Activated naive CD8-positive, alpha-beta T cell (primary cell): ENCODE measurements at regions not wholly inside any gene's neighbourhood (a gene's known extent, or its start where the extent isn't known, plus 50 kb on each side); places are given as distances from the start of the nearest gene placed in this dataset.

ENCODE experiments used
- H3K27ac Mint-ChIP-seq: one replicate; pipeline ENCODE4 v1.8.0; 2021; ENCODE audit warnings: mixed read lengths
- H3K27me3 Mint-ChIP-seq: one replicate; pipeline ENCODE4 v1.8.0; 2021; ENCODE audit warnings: mixed read lengths
- H3K36me3 Mint-ChIP-seq: one replicate; pipeline ENCODE4 v1.8.0; 2021; ENCODE audit warnings: mixed read lengths
- H3K4me1 Mint-ChIP-seq: one replicate; pipeline ENCODE4 v1.8.0; 2021; ENCODE audit warnings: low read depth, mixed read lengths
- H3K4me3 Mint-ChIP-seq: one replicate; pipeline ENCODE4 v1.8.0; 2021; ENCODE audit warnings: mild to moderate bottlenecking, mixed read lengths
- H3K9me3 Mint-ChIP-seq: one replicate; pipeline ENCODE4 v1.8.0; 2021; ENCODE audit warnings: low read depth, mixed read lengths

GRCh38 chr16:79415983-79416640 is 184.4 kb downstream of the MAF start:
- H3K27me3 Mint-ChIP-seq: peaks cover 2% of the 10 kb centered on the region
- peak overlapping the region; percentile 38 for H3K4me3 Mint-ChIP-seq
- H3K36me3 Mint-ChIP-seq: no peaks in the 10 kb centered on the region
- no peaks in the 10 kb centered on the region for H3K9me3 Mint-ChIP-seq
- H3K27ac Mint-ChIP-seq: no peak overlapping the region
- peaks cover 16% of the 10 kb centered on the region for H3K4me1 Mint-ChIP-seq

GRCh38 chr16:79412783-79413225 is 187.7 kb downstream of the MAF start:
- Mint-ChIP-seq H3K9me3 (no peaks in the 10 kb centered on the region), H3K4me3 (no peak overlapping the region), H3K27me3 (no peaks in the 10 kb centered on the region), H3K4me1 (peaks cover 16% of the 10 kb centered on the region), H3K36me3 (no peaks in the 10 kb centered on the region), H3K27ac (no peak overlapping the region)

- Mint-ChIP-seq H3K4me3 (no peak overlapping the region), H3K4me1 (peaks cover 12% of the 10 kb centered on the region), H3K36me3 (no peaks in the 10 kb centered on the region), H3K27ac (no peak overlapping the region), H3K9me3 (no peaks in the 10 kb centered on the region), H3K27me3 (no peaks in the 10 kb centered on the region)
These were observed 188.7 kb downstream of the MAF start for GRCh38 chr16:79411805-79412204.

- Mint-ChIP-seq H3K36me3 (no peaks in the 10 kb centered on the region), H3K9me3 (no peaks in the 10 kb centered on the region), H3K27me3 (no peaks in the 10 kb centered on the region), H3K4me3 (no peak overlapping the region), H3K4me1 (peaks cover 7% of the 10 kb centered on the region), H3K27ac (no peak overlapping the region)
These were observed 189.2 kb downstream of the MAF start for GRCh38 chr16:79411357-79411756.

DNA sequence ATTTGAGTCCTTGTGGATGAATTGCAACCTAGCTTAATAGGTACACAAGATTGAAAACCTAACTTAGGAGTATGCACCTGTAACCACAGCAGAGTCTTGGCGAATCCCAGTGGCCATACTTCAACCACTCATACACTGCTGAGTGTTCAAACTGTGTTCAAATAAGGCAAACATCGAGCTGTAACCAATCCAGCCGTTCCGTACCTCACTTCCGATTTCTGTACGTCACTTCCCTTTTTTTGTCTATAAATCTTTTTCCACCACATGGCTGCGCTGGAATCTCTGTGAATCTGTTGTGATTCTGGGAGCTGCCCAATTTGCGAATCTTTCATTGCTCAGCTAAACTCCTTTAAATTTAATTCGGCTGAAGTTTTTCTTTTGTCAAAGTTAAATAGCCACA is 190.6 kb downstream of the MAF start:
- Mint-ChIP-seq H3K36me3 (no peaks in the 10 kb centered on the region), H3K4me1 (no peaks in the 10 kb centered on the region), H3K4me3 (no peak overlapping the region), H3K9me3 (no peaks in the 10 kb centered on the region), H3K27me3 (no peaks in the 10 kb centered on the region), H3K27ac (no peak overlapping the region)

DNA sequence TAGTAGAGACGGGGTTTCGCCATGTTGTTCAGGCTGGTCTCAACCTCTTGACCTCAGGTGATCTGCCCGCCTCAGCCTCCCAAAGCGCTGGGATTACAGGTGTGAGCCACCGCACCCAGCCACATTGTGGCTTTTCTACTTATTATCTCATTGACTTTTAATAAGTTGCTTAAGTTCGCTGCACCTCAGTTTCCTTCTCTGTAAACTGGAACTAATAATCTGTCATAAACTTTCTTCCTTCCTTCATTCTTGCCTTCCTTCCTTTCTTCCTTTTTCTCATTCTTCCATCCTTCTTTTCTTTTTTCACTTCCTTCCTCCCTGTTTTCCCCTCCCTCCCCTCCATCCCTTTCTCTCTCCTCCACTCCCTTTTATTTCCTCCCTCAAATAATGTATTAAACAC is 192.2 kb downstream of the MAF start:
- no peaks in the 10 kb centered on the region for H3K4me1 Mint-ChIP-seq
- H3K27ac Mint-ChIP-seq: no peak overlapping the region

DNA sequence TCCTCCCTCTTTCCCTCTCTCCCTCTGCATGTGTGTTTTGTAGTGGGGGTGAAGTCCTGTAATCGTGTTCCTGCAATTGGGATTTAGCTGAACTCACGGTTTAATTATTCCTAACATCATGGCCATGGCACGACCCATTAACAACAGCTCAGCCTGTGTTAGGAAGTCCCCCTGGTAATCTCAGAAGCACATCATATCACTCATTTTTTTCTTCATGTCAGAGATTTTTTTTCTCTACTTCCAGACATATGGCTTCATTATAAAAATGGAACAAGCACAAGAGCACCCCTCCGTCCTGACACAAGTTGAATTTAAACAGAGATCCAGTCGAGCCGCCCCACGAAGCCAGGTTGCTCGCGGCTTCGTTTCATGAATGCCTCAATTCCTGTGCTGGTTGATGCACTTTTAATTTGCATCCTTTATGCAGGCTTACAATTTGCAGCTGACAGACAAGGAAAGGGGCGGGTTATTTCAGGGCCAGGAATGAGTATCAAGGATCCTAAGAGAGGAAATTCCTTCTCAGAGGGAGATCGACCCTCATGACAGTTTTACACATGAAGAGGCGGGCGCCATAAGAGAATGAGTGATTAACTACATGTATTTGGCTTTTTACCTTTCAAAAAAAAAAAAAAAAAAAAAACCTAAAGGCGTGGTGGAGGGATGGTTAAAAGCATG is 192.9 kb downstream of the MAF start:
- H3K9me3 Mint-ChIP-seq: no peaks in the 10 kb centered on the region
- no peaks in the 10 kb centered on the region for H3K36me3 Mint-ChIP-seq
- no peak overlapping the region for H3K4me3 Mint-ChIP-seq
- H3K27me3 Mint-ChIP-seq: no peaks in the 10 kb centered on the region
- no peaks in the 10 kb centered on the region for H3K4me1 Mint-ChIP-seq
- H3K27ac Mint-ChIP-seq: no peak overlapping the region

More for the DNA sequence above, 192.2 kb downstream of the MAF start:
- Mint-ChIP-seq H3K4me3 (no peak overlapping the region), H3K9me3 (no peaks in the 10 kb centered on the region), H3K36me3 (no peaks in the 10 kb centered on the region), H3K27me3 (no peaks in the 10 kb centered on the region)

DNA sequence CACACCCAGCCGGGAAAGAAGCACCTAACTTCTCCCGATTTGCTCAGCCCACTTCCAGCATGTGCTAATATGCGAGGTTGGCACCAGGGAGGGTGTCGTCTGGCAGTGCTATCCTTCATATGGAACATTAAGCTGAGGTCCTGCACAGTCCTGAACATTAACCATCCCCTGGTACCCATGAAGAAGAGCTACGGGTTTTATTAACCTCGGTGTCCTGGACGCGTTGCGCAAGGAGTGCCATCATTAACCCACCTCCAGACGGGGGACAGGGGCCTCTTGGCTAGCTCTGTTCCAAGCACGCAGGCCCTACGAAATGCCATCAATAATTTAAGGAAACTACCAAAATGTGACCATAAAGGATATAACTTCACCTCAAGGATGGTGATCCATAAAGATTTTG is 193.5 kb downstream of the MAF start:
- Mint-ChIP-seq H3K27ac (no peak overlapping the region), H3K9me3 (no peaks in the 10 kb centered on the region), H3K4me1 (no peaks in the 10 kb centered on the region), H3K4me3 (no peak overlapping the region), H3K27me3 (no peaks in the 10 kb centered on the region), H3K36me3 (no peaks in the 10 kb centered on the region)

GRCh38 chr16:79404571-79404970 is 196.0 kb downstream of the MAF start:
- no peak overlapping the region for H3K27ac Mint-ChIP-seq
- H3K9me3 Mint-ChIP-seq: no peaks in the 10 kb centered on the region
- no peaks in the 10 kb centered on the region for H3K27me3 Mint-ChIP-seq
- no peaks in the 10 kb centered on the region for H3K4me1 Mint-ChIP-seq
- no peak overlapping the region for H3K4me3 Mint-ChIP-seq
- no peaks in the 10 kb centered on the region for H3K36me3 Mint-ChIP-seq

- Mint-ChIP-seq H3K4me1 (no peaks in the 10 kb centered on the region), H3K27me3 (no peaks in the 10 kb centered on the region), H3K27ac (no peak overlapping the region), H3K4me3 (no peak overlapping the region), H3K9me3 (no peaks in the 10 kb centered on the region), H3K36me3 (no peaks in the 10 kb centered on the region)
These were observed 197.0 kb downstream of the MAF start for GRCh38 chr16:79403534-79403933.

GRCh38 chr16:79402920-79403319 is 197.6 kb downstream of the MAF start:
- Mint-ChIP-seq H3K4me1 (no peaks in the 10 kb centered on the region), H3K4me3 (no peak overlapping the region), H3K36me3 (no peaks in the 10 kb centered on the region), H3K27me3 (no peaks in the 10 kb centered on the region), H3K27ac (no peak overlapping the region), H3K9me3 (no peaks in the 10 kb centered on the region)

- H3K27me3 Mint-ChIP-seq: no peaks in the 10 kb centered on the region
- H3K4me1 Mint-ChIP-seq: no peaks in the 10 kb centered on the region
- H3K9me3 Mint-ChIP-seq: no peaks in the 10 kb centered on the region
- no peak overlapping the region for H3K4me3 Mint-ChIP-seq
- H3K27ac Mint-ChIP-seq: no peak overlapping the region
- no peaks in the 10 kb centered on the region for H3K36me3 Mint-ChIP-seq
These were observed 198.2 kb downstream of the MAF start for GRCh38 chr16:79402356-79402755.

DNA sequence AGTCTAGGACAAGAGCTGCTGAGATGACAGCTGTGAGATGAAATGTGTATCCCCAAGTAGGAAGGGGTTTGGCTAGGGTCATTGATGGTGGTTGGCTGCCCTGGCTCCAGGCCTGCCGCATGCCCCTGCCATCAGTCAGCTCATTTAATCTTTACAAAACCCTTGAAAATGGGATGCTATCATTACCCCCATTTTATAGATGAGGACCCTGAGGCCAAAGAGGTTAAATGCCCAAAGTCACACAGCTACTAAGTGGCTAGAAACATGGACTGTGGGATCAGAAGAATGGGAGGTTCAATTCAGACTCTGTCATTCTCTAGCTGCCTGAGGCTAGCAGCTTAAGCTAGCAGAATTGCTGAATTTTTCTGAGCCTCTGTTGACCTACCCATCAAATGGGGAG is 198.8 kb downstream of the MAF start:
- no peak overlapping the region for H3K4me3 Mint-ChIP-seq
- H3K27ac Mint-ChIP-seq: no peak overlapping the region
- no peaks in the 10 kb centered on the region for H3K36me3 Mint-ChIP-seq
- H3K4me1 Mint-ChIP-seq: no peaks in the 10 kb centered on the region
- no peaks in the 10 kb centered on the region for H3K27me3 Mint-ChIP-seq
- H3K9me3 Mint-ChIP-seq: no peaks in the 10 kb centered on the region

DNA sequence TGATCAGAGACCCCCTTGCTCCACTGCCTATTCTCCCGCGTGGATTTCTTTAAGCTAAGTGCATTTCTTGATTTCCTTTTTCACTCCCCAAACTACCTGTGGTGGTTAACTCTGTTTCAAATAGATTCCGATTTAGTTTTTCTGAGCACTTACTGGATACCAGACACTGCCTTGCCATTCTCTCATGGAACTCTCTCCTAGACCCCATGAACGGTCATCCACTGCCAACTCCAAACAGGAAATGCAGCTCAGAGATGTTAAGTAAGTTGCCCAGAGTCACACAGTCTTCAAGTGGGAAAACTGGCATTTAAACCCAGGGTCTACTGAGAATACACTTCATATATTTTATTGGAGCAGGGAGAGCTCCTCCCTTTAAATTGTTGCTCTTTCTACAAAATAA is 199.4 kb downstream of the MAF start:
- Mint-ChIP-seq H3K27ac (no peak overlapping the region), H3K4me3 (no peak overlapping the region), H3K36me3 (no peaks in the 10 kb centered on the region), H3K27me3 (no peaks in the 10 kb centered on the region), H3K9me3 (no peaks in the 10 kb centered on the region), H3K4me1 (no peaks in the 10 kb centered on the region)

- H3K9me3 Mint-ChIP-seq: no peaks in the 10 kb centered on the region
These were observed 199.9 kb downstream of the MAF start for GRCh38 chr16:79400462-79401149.

More at GRCh38 chr16:79400462-79401149, 199.9 kb downstream of the MAF start:
- Mint-ChIP-seq H3K4me1 (no peaks in the 10 kb centered on the region), H3K27me3 (no peaks in the 10 kb centered on the region), H3K36me3 (no peaks in the 10 kb centered on the region), H3K27ac (no peak overlapping the region), H3K4me3 (no peak overlapping the region)
